Endothelial cell of umbilical vein (primary cell): ENCODE measurements at regions not wholly inside any gene's neighbourhood (a gene's known extent, or its start where the extent isn't known, plus 50 kb on each side); places are given as distances from the start of the nearest gene placed in this dataset.

ENCODE experiments used
- BruUV-seq: library from RNA; stranded (reverse); fragments of 400-500 nt; replicated peaks from 2 replicates; lab custom pipeline; 2021; lab: Mats Ljungman, UMichigan
- CTCF ChIA-PET: fragments of 300-600, 350-600 bp; sonication (Branson Sonifier 250); formaldehyde crosslinking; loops from one replicate; lab custom pipeline; 2021; ENCODE audit warnings: antibody characterized with exemption, inconsistent platforms; lab: Charles Lee
- POLR2A ChIA-PET: fragments of 300-600, 350-600 bp; sonication (Branson Sonifier 250); formaldehyde crosslinking; loops from one replicate; lab custom pipeline; 2021; ENCODE audit warnings: antibody characterized with exemption, inconsistent platforms; lab: Charles Lee
- DNase-seq: peaks from one replicate; pipeline ENCODE4 v3.0.0-alpha.2; 2011; ENCODE audit warnings: low read depth, low spot score
- FAIRE-seq: peaks from 2 replicates; lab custom pipeline; 2011; peaks lifted over from hg19 to GRCh38; lab: Jason Lieb, UNC
- H2AFZ ChIP-seq: 2 replicates; pipeline ENCODE4 v1.6.0; 2012; ENCODE audit warnings: low read depth, low read length, control low read depth, inconsistent platforms
- H3K27ac ChIP-seq: 2 replicates; pipeline ENCODE4 v1.5.1; 2011; ENCODE audit warnings: low read depth, mild to moderate bottlenecking, control low read depth, low read length, moderate library complexity; ENCODE audit not compliant: insufficient read depth
- H3K27me3 ChIP-seq, 2 experiments: 2 replicates each; pipeline versions ENCODE4 v1.6.0 to v1.6.1; 2011; ENCODE audit warnings: low read length in 2 of 2, mixed read lengths in 1 of 2; ENCODE audit not compliant: control insufficient read depth in 2 of 2, insufficient read depth in 2 of 2
- H3K36me3 ChIP-seq, 2 experiments: 2 replicates in 1 of 2; 3 replicates in 1 of 2; pipeline ENCODE4 v1.5.1; 2011; ENCODE audit warnings: low read length in 2 of 2, mild to moderate bottlenecking in 1 of 2, moderate library complexity in 1 of 2; ENCODE audit not compliant: control insufficient read depth in 2 of 2, insufficient read depth in 2 of 2; ENCODE audit errors: extremely low read depth in 1 of 2
- H3K4me1 ChIP-seq: 3 replicates; pipeline ENCODE4 v1.5.1; 2011; ENCODE audit warnings: mild to moderate bottlenecking, low read length; ENCODE audit not compliant: control insufficient read depth, insufficient read depth; ENCODE audit errors: extremely low read depth
- H3K4me2 ChIP-seq: 2 replicates; pipeline ENCODE4 v1.6.1; 2011; ENCODE audit warnings: low read length, control low read depth, mixed read lengths; ENCODE audit not compliant: insufficient read depth
- H3K4me3 ChIP-seq, 3 experiments: fragments of 200-600 bp in 1 of 3; sonication (generic), shearing (Covaris generic) in 1 of 3; replicated peaks in 1 of 3; 2 replicates each; pipeline ENCODE4 v1.5.1; 2011 to 2016; ENCODE audit warnings: control low read depth in 3 of 3, low read length in 3 of 3, mild to moderate bottlenecking in 2 of 3, inconsistent platforms in 1 of 3, low read depth in 1 of 3, moderate library complexity in 1 of 3; ENCODE audit not compliant: insufficient read depth in 1 of 3
- H3K79me2 ChIP-seq: 2 replicates; pipeline ENCODE4 v1.6.0; 2012; ENCODE audit warnings: low read length, inconsistent platforms; ENCODE audit not compliant: control insufficient read depth, insufficient read depth
- H3K9ac ChIP-seq: replicated peaks from 2 replicates; pipeline ENCODE3; 2011; ENCODE audit warnings: low read length, control low read depth; ENCODE audit not compliant: insufficient read depth; ENCODE audit errors: extremely low read depth
- H3K9me1 ChIP-seq: replicated peaks from 3 replicates; pipeline ENCODE4 v1.6.0; 2011; ENCODE audit warnings: mild to moderate bottlenecking, low read length; ENCODE audit not compliant: control insufficient read depth, insufficient read depth; ENCODE audit errors: extremely low read depth
- H3K9me3 ChIP-seq: replicated peaks from 2 replicates; pipeline ENCODE4 v1.5.1; 2012; ENCODE audit warnings: low read length, inconsistent platforms; ENCODE audit not compliant: control insufficient read depth, insufficient read depth
- H4K20me1 ChIP-seq: replicated peaks from 2 replicates; pipeline ENCODE3; 2011; ENCODE audit warnings: mild to moderate bottlenecking, low read length; ENCODE audit not compliant: control insufficient read depth, insufficient read depth; ENCODE audit errors: extremely low read depth
- EZH2 ChIP-seq: IDR thresholded peaks from 2 replicates; pipeline ENCODE4 v1.6.1; 2012; ENCODE audit warnings: borderline replicate concordance, low read depth, mild to moderate bottlenecking, moderate library complexity, low read length, inconsistent platforms; ENCODE audit not compliant: severe bottlenecking
- FOS ChIP-seq: IDR thresholded peaks from 2 replicates; pipeline ENCODE4 v1.6.1; 2011; ENCODE audit warnings: mild to moderate bottlenecking, low read length, moderate library complexity, borderline replicate concordance; ENCODE audit not compliant: insufficient read depth
- GATA2 ChIP-seq: IDR thresholded peaks from 2 replicates; pipeline ENCODE4 v1.7.0; 2011; ENCODE audit warnings: low read depth, mild to moderate bottlenecking, moderate library complexity, mixed read lengths, low read length; ENCODE audit not compliant: insufficient read length, insufficient read depth
- JUN ChIP-seq: IDR thresholded peaks from 2 replicates; pipeline ENCODE4 v1.6.1; 2011; ENCODE audit warnings: borderline replicate concordance, low read depth; ENCODE audit not compliant: insufficient read length, insufficient read depth
- MAX ChIP-seq: IDR thresholded peaks from 2 replicates; pipeline ENCODE4 v1.6.1; 2011; ENCODE audit not compliant: insufficient read depth, insufficient read length
- MYC ChIP-seq: IDR thresholded peaks from one replicate; pipeline ENCODE4 v1.6.1; 2011; ENCODE audit warnings: mild to moderate bottlenecking, low read depth, low read length
- POLR2A ChIP-seq: IDR thresholded peaks from 2 replicates; pipeline ENCODE4 v1.6.1; 2012; ENCODE audit warnings: low read depth, mild to moderate bottlenecking, control low read depth, low read length
- POLR2AphosphoS5 ChIP-seq: IDR thresholded peaks from 2 replicates; pipeline ENCODE4 v1.6.1; 2012; ENCODE audit warnings: low read depth, mild to moderate bottlenecking, control low read depth, low read length, moderate library complexity; ENCODE audit not compliant: insufficient read depth
- dilution Hi-C: fragments of 300-500 bp; cut with MboI; formaldehyde crosslinking; loops from one replicate; pipeline ENCODE4 v1.15.0; 2019; ENCODE audit warnings: low sequenced_read_pairs; ENCODE audit not compliant: extremely low pct_ligation_motif_present
- intact Hi-C: fragments of 100-400 bp; cut with micrococcal nuclease; formaldehyde crosslinking; loops from one replicate; pipeline ENCODE4 v1.10.0; 2022

DNA sequence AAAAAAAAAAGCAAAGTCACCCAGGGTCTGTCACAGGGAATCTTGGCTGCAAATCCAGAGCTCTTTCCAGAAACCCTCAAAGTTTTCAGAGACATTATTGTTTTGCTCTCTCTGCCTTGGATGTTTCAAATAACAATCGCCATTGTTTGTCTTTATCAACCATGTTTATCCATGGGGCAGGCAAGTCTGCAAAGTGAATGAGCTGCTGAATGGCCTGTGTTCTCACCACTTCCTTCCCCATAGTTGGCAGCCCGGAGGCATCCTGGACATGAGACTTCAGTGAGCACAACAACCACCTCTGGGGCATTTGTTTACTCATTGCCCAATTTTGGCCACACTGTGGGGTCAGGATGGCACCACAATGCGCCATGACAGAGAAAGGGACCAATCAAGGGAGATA, 53.1 kb upstream of the USP7 start:
- no peaks in the 10 kb centered on the region for H3K36me3 ChIP-seq
- no peak for TF ChIP-seq EZH2
- TF ChIP-seq MAX, result no peak
- TF ChIP-seq POLR2AphosphoS5, result no peak
- TF ChIP-seq FOS, result no peak
- TF ChIP-seq GATA2, result no peak
- TF ChIP-seq POLR2A, result no peak
- TF ChIP-seq JUN, result no peak
- TF ChIP-seq MYC, result no peak
- H3K27me3 ChIP-seq, result no peaks in the 10 kb centered on the region
- H3K4me1 ChIP-seq, result peaks cover 5% of the 10 kb centered on the region
- dilution Hi-C loops, result no loop called here
- no TSS peak for BruUV-seq
- ChIA-PET CTCF (interaction anchor here (0.6 to 6.1 kb wide), 5 partner anchors 8 to 121 kb away, joined by 3 to 46 read pairs (median 3); no protein-coding TSS in a partner anchor), POLR2A (no interaction called here)
- no peak overlapping the region for H3K27ac ChIP-seq
- H3K9ac ChIP-seq, result no peak overlapping the region
- H3K4me2 ChIP-seq, result no peak overlapping the region
- H4K20me1 ChIP-seq, result no peaks in the 10 kb centered on the region
- no peaks in the 10 kb centered on the region for H3K9me1 ChIP-seq
- H2AFZ ChIP-seq, result no peak overlapping the region
- intact Hi-C loops, result no loop called here
- no peaks in the 10 kb centered on the region for H3K79me2 ChIP-seq
- no peak overlapping the region for H3K4me3 ChIP-seq
- peak; percentile 58 for FAIRE-seq
- peak; percentile 15 for DNase-seq
- H3K9me3 ChIP-seq, result no peaks in the 10 kb centered on the region
